MCF 10A (cell line): ENCODE measurements at regions not wholly inside any gene's neighbourhood (a gene's known extent, or its start where the extent isn't known, plus 50 kb on each side); places are given as distances from the start of the nearest gene placed in this dataset.
"Not testable (repeated sequence)": the region's sequence is repeated elsewhere in the genome, so short reads cannot be mapped to it uniquely, and the experiment has no call there.

ENCODE experiments used
- BruUV-seq: library from RNA; stranded (reverse); fragments of 400-500 nt; replicated peaks from 2 replicates; lab custom pipeline; 2021; lab: Mats Ljungman, UMichigan
- CTCF ChIA-PET: fragments of 300-600 bp; sonication (Branson Sonifier 250); formaldehyde crosslinking; extraction: SDS; loops from one replicate; lab custom pipeline; 2021; ENCODE audit warnings: antibody characterized with exemption, inconsistent platforms; lab: Yijun Ruan, JAX
- POLR2A ChIA-PET: fragments of 300-600, 350-650 bp; sonication (Branson Sonifier 250); formaldehyde crosslinking; extraction: SDS; loops from one replicate; lab custom pipeline; 2020; ENCODE audit warnings: antibody characterized with exemption, inconsistent platforms; lab: Yijun Ruan, JAX
- DNase-seq: peaks from one replicate; pipeline ENCODE4 v3.0.0-alpha.2; 2018; ENCODE audit not compliant: unreplicated experiment
- H3K27ac Mint-ChIP-seq: one replicate; pipeline ENCODE4 v1.8.0; 2022; ENCODE audit warnings: mild to moderate bottlenecking, low read depth, mixed read lengths; ENCODE audit not compliant: unreplicated experiment
- H3K27me3 Mint-ChIP-seq: one replicate; pipeline ENCODE4 v1.8.0; 2022; ENCODE audit warnings: mixed read lengths; ENCODE audit not compliant: insufficient read depth, unreplicated experiment
- H3K36me3 Mint-ChIP-seq: one replicate; pipeline ENCODE4 v1.8.0; 2022; ENCODE audit warnings: mild to moderate bottlenecking, moderate library complexity, mixed read lengths; ENCODE audit not compliant: insufficient read depth, unreplicated experiment
- H3K4me1 Mint-ChIP-seq: one replicate; pipeline ENCODE4 v1.8.0; 2022; ENCODE audit warnings: mixed read lengths; ENCODE audit not compliant: insufficient read depth, unreplicated experiment
- H3K4me3 Mint-ChIP-seq: one replicate; pipeline ENCODE4 v1.8.0; 2022; ENCODE audit warnings: mild to moderate bottlenecking, moderate library complexity, mixed read lengths; ENCODE audit not compliant: unreplicated experiment
- H3K9me3 Mint-ChIP-seq: one replicate; pipeline ENCODE4 v1.8.0; 2022; ENCODE audit warnings: mixed read lengths; ENCODE audit not compliant: unreplicated experiment
- intact Hi-C: fragments of 100-400 bp; cut with micrococcal nuclease; formaldehyde crosslinking; loops from 2 replicates; pipeline ENCODE4 v1.14.1; 2022
- TF ChIP-seq, protein P1 (sequence below): fragments of 200-600 bp; IDR thresholded peaks from one replicate; pipeline ENCODE4 v1.8.0; 2022; ENCODE audit warnings: antibody characterized with exemption, mild to moderate bottlenecking; ENCODE audit not compliant: unreplicated experiment

DNA sequence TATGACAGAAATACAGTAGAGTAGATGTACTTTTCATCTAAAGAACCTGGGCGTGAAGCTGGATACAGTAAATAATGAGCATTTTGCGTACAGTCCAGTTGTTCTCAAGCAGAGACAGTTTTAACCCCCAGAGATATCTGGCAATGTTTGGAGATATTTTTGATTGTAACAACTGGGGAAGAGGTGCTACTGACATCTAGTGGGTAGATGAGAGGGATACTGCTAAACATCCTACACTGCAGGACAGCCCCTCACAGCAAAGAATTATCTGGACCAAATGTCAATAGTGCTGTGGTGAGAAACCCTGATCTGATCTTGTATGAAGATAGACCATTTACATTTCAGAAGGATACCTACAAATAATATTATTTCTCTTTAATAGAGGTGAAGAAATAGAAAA is 200.2 kb upstream of the FAM47A start:
- peaks cover 11% of the 10 kb centered on the region for H3K27me3 Mint-ChIP-seq
- H3K4me1 Mint-ChIP-seq, result no peaks in the 10 kb centered on the region
- TF ChIP-seq, protein P1, sequence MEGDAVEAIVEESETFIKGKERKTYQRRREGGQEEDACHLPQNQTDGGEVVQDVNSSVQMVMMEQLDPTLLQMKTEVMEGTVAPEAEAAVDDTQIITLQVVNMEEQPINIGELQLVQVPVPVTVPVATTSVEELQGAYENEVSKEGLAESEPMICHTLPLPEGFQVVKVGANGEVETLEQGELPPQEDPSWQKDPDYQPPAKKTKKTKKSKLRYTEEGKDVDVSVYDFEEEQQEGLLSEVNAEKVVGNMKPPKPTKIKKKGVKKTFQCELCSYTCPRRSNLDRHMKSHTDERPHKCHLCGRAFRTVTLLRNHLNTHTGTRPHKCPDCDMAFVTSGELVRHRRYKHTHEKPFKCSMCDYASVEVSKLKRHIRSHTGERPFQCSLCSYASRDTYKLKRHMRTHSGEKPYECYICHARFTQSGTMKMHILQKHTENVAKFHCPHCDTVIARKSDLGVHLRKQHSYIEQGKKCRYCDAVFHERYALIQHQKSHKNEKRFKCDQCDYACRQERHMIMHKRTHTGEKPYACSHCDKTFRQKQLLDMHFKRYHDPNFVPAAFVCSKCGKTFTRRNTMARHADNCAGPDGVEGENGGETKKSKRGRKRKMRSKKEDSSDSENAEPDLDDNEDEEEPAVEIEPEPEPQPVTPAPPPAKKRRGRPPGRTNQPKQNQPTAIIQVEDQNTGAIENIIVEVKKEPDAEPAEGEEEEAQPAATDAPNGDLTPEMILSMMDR, result peak; percentile 12
- ChIA-PET POLR2A (no interaction called here), CTCF (interaction anchor here (0.7 to 2.5 kb wide), 4 partner anchors 10 to 94 kb away, joined by 3 to 9 read pairs (median 4); no protein-coding TSS in a partner anchor)
- peaks cover 9% of the 10 kb centered on the region for H3K9me3 Mint-ChIP-seq
- intact Hi-C loops, result no loop called here
- BruUV-seq, result no TSS peak
- DNase-seq, result peak; percentile 16
- no peaks in the 10 kb centered on the region for H3K36me3 Mint-ChIP-seq
- no peak overlapping the region for H3K27ac Mint-ChIP-seq
- H3K4me3 Mint-ChIP-seq, result no peak overlapping the region

DNA sequence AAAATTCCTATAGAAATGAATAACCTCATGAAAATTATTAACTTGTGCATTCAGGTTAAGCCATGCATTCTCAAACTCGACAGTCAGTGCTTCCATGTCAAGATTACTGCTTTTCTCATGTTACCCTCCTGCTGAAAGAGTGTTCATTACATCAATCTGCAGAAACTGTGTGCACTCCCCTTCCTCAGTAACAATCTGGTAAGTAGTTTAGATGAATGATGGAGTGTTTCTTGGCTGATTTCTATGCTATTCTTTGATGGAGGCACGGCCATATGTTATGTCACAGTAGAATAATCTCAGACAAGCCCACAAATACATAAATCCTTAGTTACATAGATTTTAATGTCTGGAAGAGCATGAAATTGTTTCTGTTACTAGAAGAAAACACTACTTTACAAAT is 193.3 kb upstream of the FAM47A start:
- Mint-ChIP-seq H3K36me3 (no peaks in the 10 kb centered on the region), H3K9me3 (no peaks in the 10 kb centered on the region), H3K27me3 (no peaks in the 10 kb centered on the region), H3K27ac (no peak overlapping the region), H3K4me1 (no peaks in the 10 kb centered on the region), H3K4me3 (no peak overlapping the region)
- no TSS peak for BruUV-seq
- TF ChIP-seq, protein P1, result no peak
- DNase-seq, result no peak
- CTCF ChIA-PET, result no interaction called here
- POLR2A ChIA-PET, result no interaction called here
- intact Hi-C loops, result no loop called here

DNA sequence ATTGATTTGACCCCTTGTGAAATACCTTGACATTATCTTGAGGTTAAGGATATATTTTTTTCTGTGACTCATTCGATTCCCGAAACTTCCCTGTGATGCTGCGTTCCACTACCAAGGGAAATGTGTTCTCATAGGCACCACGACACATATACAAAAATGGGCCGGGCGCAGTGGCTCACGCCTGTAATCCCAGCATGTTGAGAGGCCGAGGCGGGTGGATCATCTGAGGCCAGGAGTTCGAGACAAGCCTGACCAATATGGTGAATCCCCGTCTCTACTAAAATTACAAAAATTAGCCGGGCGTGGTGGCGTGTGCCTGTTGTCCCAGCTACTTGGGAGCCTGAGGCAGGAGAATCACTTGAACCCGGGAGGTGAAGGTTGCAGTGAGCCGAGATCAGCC is 188.3 kb upstream of the FAM47A start:
- intact Hi-C loops, H3K27me3 Mint-ChIP-seq, H3K9me3 Mint-ChIP-seq, H3K27ac Mint-ChIP-seq, H3K4me1 Mint-ChIP-seq, BruUV-seq, POLR2A ChIA-PET, H3K4me3 Mint-ChIP-seq, H3K36me3 Mint-ChIP-seq, DNase-seq, CTCF ChIA-PET: not testable (repeated sequence)

DNA sequence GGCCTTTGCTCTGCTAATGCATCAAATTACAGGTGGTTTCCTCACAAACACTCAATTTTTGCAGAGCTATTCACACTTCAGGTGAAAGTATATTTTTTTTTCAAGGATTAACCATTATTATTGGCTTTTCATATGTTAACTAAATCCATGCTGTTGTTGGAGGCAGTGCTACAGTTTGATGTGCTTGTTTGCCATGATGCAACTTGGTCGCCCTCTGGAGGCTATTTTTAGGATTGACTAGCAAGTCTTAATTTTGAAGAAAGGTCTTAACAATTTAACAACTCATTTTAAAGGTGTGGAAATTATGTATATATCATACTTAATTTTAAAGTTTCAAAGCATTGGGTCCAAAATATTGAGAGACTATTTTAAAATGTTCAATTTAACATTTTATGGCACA is 168.8 kb upstream of the FAM47A start:
- no peak overlapping the region for H3K4me3 Mint-ChIP-seq
- H3K9me3 Mint-ChIP-seq, result no peaks in the 10 kb centered on the region
- ChIA-PET CTCF (interaction anchor here (0.8 to 2.4 kb wide), 10 partner anchors 12 to 1892 kb away, joined by 3 to 30 read pairs (median 4); no protein-coding TSS in a partner anchor), POLR2A (no interaction called here)
- DNase-seq, result peak; percentile 62
- TF ChIP-seq, protein P1, result peak; percentile 62
- intact Hi-C loops, result loop anchor here (1.0 to 10.0 kb wide), 3 partner anchors 867 to 1896 kb away; no protein-coding TSS in a partner anchor
- H3K27ac Mint-ChIP-seq, result no peak overlapping the region
- BruUV-seq, result no TSS peak
- H3K4me1 Mint-ChIP-seq, result no peaks in the 10 kb centered on the region
- no peaks in the 10 kb centered on the region for H3K36me3 Mint-ChIP-seq
- peaks cover 26% of the 10 kb centered on the region for H3K27me3 Mint-ChIP-seq
